HT1080 (cell line): ENCODE measurements at regions not wholly inside any gene's neighbourhood (a gene's known extent, or its start where the extent isn't known, plus 50 kb on each side); places are given as distances from the start of the nearest gene placed in this dataset.
A peak's percentile ranks its signal among the peaks of the same experiment; 100 is the strongest.

Experiments used
- DNase-seq: peaks from one replicate; pipeline ENCODE4 v3.0.0-alpha.2; 2015; ENCODE audit warnings: low read depth

- no peak for DNase-seq
Measured at GRCh38 chr9:16128003-16128402, 575.2 kb downstream of the CCDC171 start.

GRCh38 chr9:16131264-16131663, 578.4 kb downstream of the CCDC171 start:
- peak; percentile 62 for DNase-seq

GRCh38 chr9:16132513-16132912, 579.7 kb downstream of the CCDC171 start:
- no peak for DNase-seq

- DNase-seq = no peak
Measured at GRCh38 chr9:16133032-16133431, 580.2 kb downstream of the CCDC171 start.

GRCh38 chr9:16133556-16134227, 580.8 kb downstream of the CCDC171 start:
- peak; percentile 81 for DNase-seq

GRCh38 chr9:16134351-16134750, 581.5 kb downstream of the CCDC171 start:
- DNase-seq = no peak

- DNase-seq = no peak
Measured at GRCh38 chr9:16135968-16136367, 583.1 kb downstream of the CCDC171 start.

- no peak for DNase-seq
Measured at GRCh38 chr9:16136451-16136850, 583.6 kb downstream of the CCDC171 start.

- peak; percentile 68 for DNase-seq
Measured at GRCh38 chr9:16136961-16137360, 584.1 kb downstream of the CCDC171 start.

- peak; percentile 51 for DNase-seq
Measured at GRCh38 chr9:16138561-16139491, 586.0 kb downstream of the CCDC171 start.

- DNase-seq = no peak
Measured at GRCh38 chr9:16139774-16140173, 586.9 kb downstream of the CCDC171 start.

- DNase-seq = no peak
Measured at GRCh38 chr9:16143310-16143709, 590.5 kb downstream of the CCDC171 start.

GRCh38 chr9:16143947-16144890, 591.4 kb downstream of the CCDC171 start:
- DNase-seq = peak; percentile 52

- DNase-seq = no peak
Measured at GRCh38 chr9:16145196-16145950, 592.5 kb downstream of the CCDC171 start.

GRCh38 chr9:16147726-16148125, 594.9 kb downstream of the CCDC171 start:
- DNase-seq = no peak

- no peak for DNase-seq
Measured at GRCh38 chr9:16150501-16150900, 597.7 kb downstream of the CCDC171 start.

- no peak for DNase-seq
Measured at GRCh38 chr9:16150938-16151650, 598.3 kb downstream of the CCDC171 start.

- DNase-seq = no peak
Measured at GRCh38 chr9:16152276-16153101, 599.6 kb downstream of the CCDC171 start.

- DNase-seq = no peak
Measured at GRCh38 chr9:16153221-16153620, 600.4 kb downstream of the CCDC171 start.
